B cell (primary cell): ENCODE measurements at regions not wholly inside any gene's neighbourhood (a gene's known extent, or its start where the extent isn't known, plus 50 kb on each side); places are given as distances from the start of the nearest gene placed in this dataset.

Experiments used
- ATAC-seq: fragments of 200-7000 bp; cut with Tn5 transposase; one replicate; pipeline ENCODE4 v1.10.0; 2021; ENCODE audit warnings: low read depth, mild to moderate bottlenecking, moderate number of reproducible peaks, moderate library complexity
- CTCF ChIA-PET: fragments of 350-600 bp; sonication (Branson Sonifier 250); formaldehyde crosslinking; loops from one replicate; lab custom pipeline; 2021; ENCODE audit warnings: antibody characterized with exemption, inconsistent platforms; lab: Charles Lee
- POLR2A ChIA-PET: fragments of 350-600 bp; sonication (Branson Sonifier 250); formaldehyde crosslinking; loops from one replicate; lab custom pipeline; 2021; ENCODE audit warnings: antibody characterized with exemption; lab: Charles Lee
- DNase-seq: peaks from one replicate; pipeline ENCODE4 v3.0.0; 2013
- H2AFZ ChIP-seq: 2 replicates; pipeline ENCODE4 v1.6.1; 2012; ENCODE audit warnings: mild to moderate bottlenecking, low read depth, low read length; ENCODE audit not compliant: insufficient read depth, poor library complexity, severe bottlenecking
- H3K27ac ChIP-seq, 2 donors: 1 replicate in 1 of 2; 2 replicates in 1 of 2; pipeline ENCODE4 v1.5.1; 2012 to 2013; ENCODE audit warnings: low read length in 2 of 2, mild to moderate bottlenecking in 2 of 2, moderate library complexity in 1 of 2
- H3K27me3 ChIP-seq, 4 experiments: fragments of 200-600 bp in 1 of 4; sonication (generic) in 1 of 4; replicated peaks in 1 of 4; 1 replicate in 2 of 4; 2 replicates in 2 of 4; pipeline versions ENCODE4 v1.6.1 to v1.7.0; 2013 to 2016; ENCODE audit warnings: low read length in 3 of 4, mild to moderate bottlenecking in 2 of 4, mixed read lengths in 1 of 4, moderate library complexity in 1 of 4; ENCODE audit not compliant: insufficient read depth in 4 of 4, control insufficient read depth in 3 of 4; ENCODE audit errors: control extremely low read depth in 1 of 4
- H3K36me3 ChIP-seq, 2 experiments: replicated peaks in 1 of 2; 1 replicate in 1 of 2; 2 replicates in 1 of 2; pipeline versions ENCODE4 v1.6.1 to v1.7.1; 2013; ENCODE audit warnings: low read length in 1 of 2; ENCODE audit not compliant: insufficient read depth in 2 of 2, control insufficient read depth in 1 of 2; ENCODE audit errors: control extremely low read depth in 1 of 2, extremely low read depth in 1 of 2
- H3K4me1 ChIP-seq, 2 donors: fragments of 200-600 bp in 1 of 2; sonication (generic) in 1 of 2; 1 replicate in 1 of 2; 2 replicates in 1 of 2; pipeline versions ENCODE4 v1.5.1 to v1.6.1; 2013 to 2017; ENCODE audit warnings: low read length in 2 of 2; ENCODE audit not compliant: control insufficient read depth in 2 of 2, insufficient read depth in 2 of 2
- H3K4me2 ChIP-seq: replicated peaks from 2 replicates; pipeline ENCODE3; 2012; ENCODE audit warnings: mild to moderate bottlenecking, low read depth, low read length; ENCODE audit not compliant: poor library complexity, severe bottlenecking
- H3K4me3 ChIP-seq, 5 experiments: fragments of 200-600 bp in 1 of 5; sonication (generic) in 1 of 5; 1 replicate in 3 of 5; 2 replicates in 2 of 5; pipeline versions ENCODE4 v1.5.1 to v1.7.0; 2011 to 2016; ENCODE audit warnings: low read length in 4 of 5, mild to moderate bottlenecking in 4 of 5, low read depth in 2 of 5, control low read depth in 1 of 5, moderate library complexity in 1 of 5; ENCODE audit not compliant: insufficient read depth in 1 of 5; ENCODE audit errors: control extremely low read depth in 1 of 5, extremely low read depth in 1 of 5
- H3K79me2 ChIP-seq: fragments of 200-600 bp; sonication (generic); one replicate; pipeline ENCODE4 v1.6.0; 2016; ENCODE audit warnings: low read length; ENCODE audit not compliant: control insufficient read depth, insufficient read depth
- H3K9ac ChIP-seq: fragments of 200-600 bp; sonication (generic); 2 replicates; pipeline ENCODE4 v1.6.1; 2017; ENCODE audit warnings: mild to moderate bottlenecking, low read length, moderate library complexity
- H3K9me3 ChIP-seq, 3 donors: one replicate each; pipeline versions ENCODE4 v1.6.1 to v1.7.1; 2013; ENCODE audit warnings: low read length in 2 of 3; ENCODE audit not compliant: control insufficient read depth in 2 of 3, insufficient read depth in 1 of 3; ENCODE audit errors: control extremely low read depth in 1 of 3
- H4K20me1 ChIP-seq: 2 replicates; pipeline ENCODE4 v1.6.0; 2012; ENCODE audit warnings: mild to moderate bottlenecking, low read length; ENCODE audit not compliant: insufficient read depth, control insufficient read depth, poor library complexity, severe bottlenecking
- H3K27ac Mint-ChIP-seq: one replicate; pipeline ENCODE4 v1.8.0; 2021; ENCODE audit warnings: mixed read lengths
- H3K27me3 Mint-ChIP-seq: one replicate; pipeline ENCODE4 v1.8.0; 2021; ENCODE audit warnings: mixed read lengths
- H3K4me1 Mint-ChIP-seq: one replicate; pipeline ENCODE4 v1.8.0; 2021; ENCODE audit warnings: mixed read lengths
- H3K4me3 Mint-ChIP-seq: one replicate; pipeline ENCODE4 v1.8.0; 2021; ENCODE audit warnings: mixed read lengths
- H3K9me3 Mint-ChIP-seq: one replicate; pipeline ENCODE4 v1.8.0; 2022; ENCODE audit warnings: mixed read lengths; ENCODE audit not compliant: insufficient read depth
- EZH2 ChIP-seq: IDR thresholded peaks from 2 replicates; pipeline ENCODE4 v1.6.1; 2012; ENCODE audit warnings: borderline replicate concordance, low read depth, mild to moderate bottlenecking, moderate library complexity, low read length; ENCODE audit not compliant: insufficient read depth, poor library complexity, severe bottlenecking
- WGBS: methylation state at CpG from one replicate; pipeline ENCODE4 v1.1.5; 2013; ENCODE audit warnings: missing lambda C conversion rate; ENCODE audit not compliant: insufficient coverage; 5-methylcytosine and 5-hydroxymethylcytosine counted together
- intact Hi-C: fragments of 100-400 bp; cut with micrococcal nuclease; formaldehyde crosslinking; loops from one replicate; pipeline ENCODE4 v1.10.0; 2022
- TF ChIP-seq, protein P1 (sequence below): fragments of 200-600 bp; IDR thresholded peaks from one replicate; pipeline ENCODE4 v1.8.0; 2022; ENCODE audit warnings: antibody characterized with exemption, mild to moderate bottlenecking

DNA sequence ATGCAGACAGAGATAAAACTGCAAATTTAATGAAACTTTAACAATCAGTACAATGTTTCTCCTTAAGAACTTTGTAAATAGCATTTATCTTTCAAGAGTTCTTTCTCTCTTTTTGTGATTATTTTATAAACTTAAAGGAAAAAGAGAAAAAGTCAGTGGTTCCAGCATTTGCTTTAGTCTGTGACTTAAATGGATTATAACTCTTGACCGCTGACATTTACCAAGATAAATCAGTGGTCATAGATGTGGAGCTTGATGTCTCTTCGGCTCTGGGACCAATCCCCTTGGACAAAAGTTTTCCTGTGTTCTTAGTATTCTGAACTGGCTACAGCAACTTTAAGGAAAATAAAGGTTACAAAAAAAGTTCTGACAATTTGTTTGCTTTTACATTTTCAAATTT lies 162.6 kb downstream of the TM9SF2 start:
- no peak overlapping the region for H3K4me3 Mint-ChIP-seq
- H3K9me3 ChIP-seq, result no peaks in the 10 kb centered on the region
- H3K4me2 ChIP-seq, result no peak overlapping the region
- POLR2A ChIA-PET, result no interaction called here
- H3K4me1 ChIP-seq, result no peaks in the 10 kb centered on the region
- H3K79me2 ChIP-seq, result peaks cover 7% of the 10 kb centered on the region
- H2AFZ ChIP-seq, result no peak overlapping the region
- no peaks in the 10 kb centered on the region for H3K36me3 ChIP-seq
- no peak overlapping the region for H3K9ac ChIP-seq
- peaks cover 1% of the 10 kb centered on the region for H3K4me1 Mint-ChIP-seq
- no peak overlapping the region for H3K27ac Mint-ChIP-seq
- peaks cover 0 to 3% (median 1%) of the 10 kb centered on the region in 4 experiments for H3K27me3 ChIP-seq
- peaks cover 7% of the 10 kb centered on the region for H4K20me1 ChIP-seq
- WGBS, result 100% methylated on average over 1 of the region's 2 CpGs
- H3K27me3 Mint-ChIP-seq, result peaks cover 5% of the 10 kb centered on the region
- no peak for TF ChIP-seq EZH2
- TF ChIP-seq, protein P1, sequence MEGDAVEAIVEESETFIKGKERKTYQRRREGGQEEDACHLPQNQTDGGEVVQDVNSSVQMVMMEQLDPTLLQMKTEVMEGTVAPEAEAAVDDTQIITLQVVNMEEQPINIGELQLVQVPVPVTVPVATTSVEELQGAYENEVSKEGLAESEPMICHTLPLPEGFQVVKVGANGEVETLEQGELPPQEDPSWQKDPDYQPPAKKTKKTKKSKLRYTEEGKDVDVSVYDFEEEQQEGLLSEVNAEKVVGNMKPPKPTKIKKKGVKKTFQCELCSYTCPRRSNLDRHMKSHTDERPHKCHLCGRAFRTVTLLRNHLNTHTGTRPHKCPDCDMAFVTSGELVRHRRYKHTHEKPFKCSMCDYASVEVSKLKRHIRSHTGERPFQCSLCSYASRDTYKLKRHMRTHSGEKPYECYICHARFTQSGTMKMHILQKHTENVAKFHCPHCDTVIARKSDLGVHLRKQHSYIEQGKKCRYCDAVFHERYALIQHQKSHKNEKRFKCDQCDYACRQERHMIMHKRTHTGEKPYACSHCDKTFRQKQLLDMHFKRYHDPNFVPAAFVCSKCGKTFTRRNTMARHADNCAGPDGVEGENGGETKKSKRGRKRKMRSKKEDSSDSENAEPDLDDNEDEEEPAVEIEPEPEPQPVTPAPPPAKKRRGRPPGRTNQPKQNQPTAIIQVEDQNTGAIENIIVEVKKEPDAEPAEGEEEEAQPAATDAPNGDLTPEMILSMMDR, result no peak
- no peak for ATAC-seq
- intact Hi-C loops, result no loop called here
- CTCF ChIA-PET, result interaction anchor here (0.9 kb wide), 2 partner anchors 9 to 138 kb away, joined by 3 read pairs; no protein-coding TSS in a partner anchor
- H3K9me3 Mint-ChIP-seq, result no peaks in the 10 kb centered on the region
- H3K4me3 ChIP-seq, result no peak overlapping the region
- no peak overlapping the region for H3K27ac ChIP-seq
- no peak for DNase-seq

DNA sequence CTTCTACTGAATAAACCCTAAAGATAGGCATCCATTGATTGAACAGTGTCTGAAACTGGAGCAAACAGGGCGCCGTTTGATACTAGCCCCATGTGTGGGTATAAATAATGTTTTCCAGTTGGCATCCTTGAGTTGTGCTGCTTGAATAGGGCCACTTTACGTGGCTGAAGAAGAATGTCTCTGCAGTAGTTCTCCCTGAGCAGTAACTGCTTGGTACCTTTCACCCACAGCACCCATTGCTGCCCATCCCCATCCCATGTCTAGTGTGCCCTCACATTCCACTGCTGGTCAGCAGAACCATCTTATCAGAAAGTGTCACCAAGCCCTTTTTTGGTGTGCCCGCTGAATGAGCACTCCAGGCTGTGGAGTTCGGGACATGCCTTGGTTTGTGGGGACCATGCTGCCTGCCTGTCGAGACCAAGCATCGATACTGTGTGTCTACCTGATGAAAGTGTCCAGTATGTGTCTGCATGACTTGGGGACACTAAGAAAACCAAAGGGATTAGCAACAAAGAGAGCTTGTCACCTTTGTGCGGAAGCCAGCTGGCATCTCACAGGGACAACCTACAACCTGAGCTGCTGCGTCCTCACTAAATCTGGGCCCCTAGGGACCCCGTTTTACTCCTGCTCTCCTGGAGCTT lies 162.0 kb downstream of the TM9SF2 start:
- no peak overlapping the region for H3K27ac Mint-ChIP-seq

More for the DNA sequence above, 162.0 kb downstream of the TM9SF2 start:
- intact Hi-C loops, result no loop called here
- H3K4me3 Mint-ChIP-seq, result no peak overlapping the region
- Histone ChIP-seq H3K9me3 (no peaks in the 10 kb centered on the region), H3K9ac (no peak overlapping the region), H3K4me1 (peaks cover under 1 to 5% of the 10 kb centered on the region in 2 donors), H3K4me3 (no peak overlapping the region), H3K36me3 (no peaks in the 10 kb centered on the region), H4K20me1 (peaks cover 11% of the 10 kb centered on the region), H3K4me2 (no peak overlapping the region), H3K27me3 (peaks cover 0 to 6% (median 4%) of the 10 kb centered on the region in 4 experiments), H2AFZ (no peak overlapping the region), H3K79me2 (peaks cover 7% of the 10 kb centered on the region), H3K27ac (no peak overlapping the region)
- 96% methylated on average over 8 of the region's 10 CpGs for WGBS
- DNase-seq (no peak), ATAC-seq (no peak)
- peaks cover 5% of the 10 kb centered on the region for H3K4me1 Mint-ChIP-seq
- CTCF ChIA-PET, result interaction anchor here (0.9 kb wide), 1 partner anchor 137 kb away, joined by 3 read pairs; no protein-coding TSS in a partner anchor
- H3K9me3 Mint-ChIP-seq, result no peaks in the 10 kb centered on the region
- peaks cover 5% of the 10 kb centered on the region for H3K27me3 Mint-ChIP-seq
- TF ChIP-seq, protein P1, result no peak
- TF ChIP-seq EZH2, result no peak
- POLR2A ChIA-PET, result no interaction called here
